HG02588 (cell line): ENCODE measurements at regions not wholly inside any gene's neighbourhood (a gene's known extent, or its start where the extent isn't known, plus 50 kb on each side); places are given as distances from the start of the nearest gene placed in this dataset.
"Not testable (repeated sequence)": the region's sequence is repeated elsewhere in the genome, so short reads cannot be mapped to it uniquely, and the experiment has no call there.

Experiments
- ATAC-seq: cut with Tn5 transposase; IDR thresholded peaks from one replicate; pipeline ENCODE4 v1.9.1; 2021; ENCODE audit warnings: mild to moderate bottlenecking, moderate library complexity; ENCODE audit not compliant: unreplicated experiment

- ATAC-seq, result no peak
These were observed 121.5 kb downstream of the XCL2 start for GRCh38 chr1:168422203-168422847.

- ATAC-seq, result no peak
These were observed 122.3 kb downstream of the XCL2 start for GRCh38 chr1:168421399-168422004.

GRCh38 chr1:168420177-168420576, 123.6 kb downstream of the XCL2 start:
- ATAC-seq, result no peak

- no peak for ATAC-seq
These were observed 124.1 kb downstream of the XCL2 start for GRCh38 chr1:168419736-168420135.

- ATAC-seq, result no peak
These were observed 127.6 kb downstream of the XCL2 start for GRCh38 chr1:168416220-168416619.

GRCh38 chr1:168414914-168415313, 128.9 kb downstream of the XCL2 start:
- ATAC-seq, result no peak

- ATAC-seq, result no peak
These were observed 129.8 kb downstream of the TBX19 start for GRCh38 chr1:168410464-168410863.

GRCh38 chr1:168408884-168409283, 128.2 kb downstream of the TBX19 start:
- no peak for ATAC-seq

GRCh38 chr1:168408539-168408865, 127.8 kb downstream of the TBX19 start:
- no peak for ATAC-seq

- ATAC-seq, result no peak
These were observed 127.3 kb downstream of the TBX19 start for GRCh38 chr1:168407832-168408538.

GRCh38 chr1:168405906-168406549, 125.4 kb downstream of the TBX19 start:
- ATAC-seq, result no peak

- ATAC-seq, result no peak
These were observed 122.5 kb downstream of the TBX19 start for GRCh38 chr1:168403140-168403539.

GRCh38 chr1:168402466-168402865, 121.8 kb downstream of the TBX19 start:
- ATAC-seq, result not testable (repeated sequence)

- no peak for ATAC-seq
These were observed 120.7 kb downstream of the TBX19 start for GRCh38 chr1:168401341-168401740.

- no peak for ATAC-seq
These were observed 119.5 kb downstream of the TBX19 start for GRCh38 chr1:168400139-168400538.

- no peak for ATAC-seq
These were observed 117.1 kb downstream of the TBX19 start for GRCh38 chr1:168397806-168398205.

- no peak for ATAC-seq
These were observed 116.4 kb downstream of the TBX19 start for GRCh38 chr1:168396940-168397684.

GRCh38 chr1:168396508-168396907, 115.8 kb downstream of the TBX19 start:
- no peak for ATAC-seq

- no peak for ATAC-seq
These were observed 114.2 kb downstream of the TBX19 start for GRCh38 chr1:168394858-168395257.

- no peak for ATAC-seq
These were observed 112.4 kb downstream of the TBX19 start for GRCh38 chr1:168392958-168393549.
